ENCODE measurements at regions not wholly inside any gene's neighbourhood (a gene's known extent, or its start where the extent isn't known, plus 50 kb on each side); places are given as distances from the start of the nearest gene placed in this dataset.

DNA sequence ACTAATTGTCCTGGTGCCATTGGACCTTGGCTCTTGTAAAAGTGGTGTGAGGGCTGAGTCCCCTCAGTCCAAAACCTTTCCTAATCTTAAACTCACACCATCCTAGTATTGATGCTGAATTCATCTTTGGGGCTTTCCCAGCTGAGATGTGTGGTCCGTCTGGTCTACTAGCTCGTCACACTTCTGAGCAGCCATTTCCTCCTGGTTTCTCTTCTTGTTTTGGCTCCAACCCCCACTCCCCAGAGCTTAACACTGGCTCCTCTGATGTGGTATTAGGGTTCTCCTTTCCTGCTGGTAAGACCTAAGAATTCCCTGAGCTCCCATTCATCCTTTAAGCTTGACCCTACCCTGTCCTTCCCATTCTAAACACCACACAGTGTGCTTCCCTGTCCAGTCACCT, 900.6 kb downstream of the VRK1 start:
- H3K9ac ChIP-seq = no peak overlapping the region
- CTCF ChIA-PET = no interaction called here
- no peak for DNase-seq
- no peaks in the 10 kb centered on the region for H3K4me1 ChIP-seq (ENCODE audit: control insufficient read depth in 1 of 2, insufficient read depth in 2 of 2, low read depth in 1 of 2, low read length in 1 of 2)
- H3F3A ChIP-seq (replicated peaks; ENCODE audit: insufficient read depth) = no peaks in the 10 kb centered on the region
- H3K9me3 ChIP-seq = no peaks in the 10 kb centered on the region
- H4K20me1 ChIP-seq (ENCODE audit: insufficient read depth) = no peaks in the 10 kb centered on the region
- no peaks in the 10 kb centered on the region for H3K27me3 ChIP-seq (ENCODE audit: insufficient read depth)
- no peak overlapping the region for H3K4me3 ChIP-seq (ENCODE audit: low read depth in 2 of 2, low read length in 1 of 2)
- TF ChIP-seq, protein P1, sequence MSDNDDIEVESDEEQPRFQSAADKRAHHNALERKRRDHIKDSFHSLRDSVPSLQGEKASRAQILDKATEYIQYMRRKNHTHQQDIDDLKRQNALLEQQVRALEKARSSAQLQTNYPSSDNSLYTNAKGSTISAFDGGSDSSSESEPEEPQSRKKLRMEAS (IDR thresholded peaks at IDR 0.05; ENCODE audit: low read depth) = no peak
- TF ChIP-seq NRF1 (IDR thresholded peaks at IDR 0.05; ENCODE audit: low read depth, low read length) (no peak), CHD2 (IDR thresholded peaks at IDR 0.05; ENCODE audit: low read length, partially characterized antibody) (no peak), RXRA (IDR thresholded peaks at IDR 0.05; ENCODE audit: borderline replicate concordance, low read depth) (no peak), GATA2 (CRISPR knock-in tag; IDR thresholded peaks at IDR 0.05) (no peak), ELF1 (IDR thresholded peaks at IDR 0.05) (no peak), EZH2phosphoT487 (IDR thresholded peaks at IDR 0.05; ENCODE audit: borderline replicate concordance, low read depth) (no peak), RAD21 (IDR thresholded peaks at IDR 0.05; ENCODE audit: low read length) (no peak), TCF12 (IDR thresholded peaks at IDR 0.05) (no peak), FOSL2 (IDR thresholded peaks at IDR 0.05; ENCODE audit: borderline replicate concordance, low read depth) (no peak), SMC3 (IDR thresholded peaks at IDR 0.05; ENCODE audit: low read depth, low read length) (no peak)
- TF ChIP-seq, protein P2, sequence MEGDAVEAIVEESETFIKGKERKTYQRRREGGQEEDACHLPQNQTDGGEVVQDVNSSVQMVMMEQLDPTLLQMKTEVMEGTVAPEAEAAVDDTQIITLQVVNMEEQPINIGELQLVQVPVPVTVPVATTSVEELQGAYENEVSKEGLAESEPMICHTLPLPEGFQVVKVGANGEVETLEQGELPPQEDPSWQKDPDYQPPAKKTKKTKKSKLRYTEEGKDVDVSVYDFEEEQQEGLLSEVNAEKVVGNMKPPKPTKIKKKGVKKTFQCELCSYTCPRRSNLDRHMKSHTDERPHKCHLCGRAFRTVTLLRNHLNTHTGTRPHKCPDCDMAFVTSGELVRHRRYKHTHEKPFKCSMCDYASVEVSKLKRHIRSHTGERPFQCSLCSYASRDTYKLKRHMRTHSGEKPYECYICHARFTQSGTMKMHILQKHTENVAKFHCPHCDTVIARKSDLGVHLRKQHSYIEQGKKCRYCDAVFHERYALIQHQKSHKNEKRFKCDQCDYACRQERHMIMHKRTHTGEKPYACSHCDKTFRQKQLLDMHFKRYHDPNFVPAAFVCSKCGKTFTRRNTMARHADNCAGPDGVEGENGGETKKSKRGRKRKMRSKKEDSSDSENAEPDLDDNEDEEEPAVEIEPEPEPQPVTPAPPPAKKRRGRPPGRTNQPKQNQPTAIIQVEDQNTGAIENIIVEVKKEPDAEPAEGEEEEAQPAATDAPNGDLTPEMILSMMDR (IDR thresholded peaks at IDR 0.05) = no peak
- TF ChIP-seq, protein P3, sequence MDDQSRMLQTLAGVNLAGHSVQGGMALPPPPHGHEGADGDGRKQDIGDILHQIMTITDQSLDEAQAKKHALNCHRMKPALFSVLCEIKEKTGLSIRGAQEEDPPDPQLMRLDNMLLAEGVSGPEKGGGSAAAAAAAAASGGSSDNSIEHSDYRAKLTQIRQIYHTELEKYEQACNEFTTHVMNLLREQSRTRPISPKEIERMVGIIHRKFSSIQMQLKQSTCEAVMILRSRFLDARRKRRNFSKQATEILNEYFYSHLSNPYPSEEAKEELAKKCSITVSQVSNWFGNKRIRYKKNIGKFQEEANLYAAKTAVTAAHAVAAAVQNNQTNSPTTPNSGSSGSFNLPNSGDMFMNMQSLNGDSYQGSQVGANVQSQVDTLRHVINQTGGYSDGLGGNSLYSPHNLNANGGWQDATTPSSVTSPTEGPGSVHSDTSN (IDR thresholded peaks at IDR 0.05) = no peak
- TF ChIP-seq, protein P4, sequence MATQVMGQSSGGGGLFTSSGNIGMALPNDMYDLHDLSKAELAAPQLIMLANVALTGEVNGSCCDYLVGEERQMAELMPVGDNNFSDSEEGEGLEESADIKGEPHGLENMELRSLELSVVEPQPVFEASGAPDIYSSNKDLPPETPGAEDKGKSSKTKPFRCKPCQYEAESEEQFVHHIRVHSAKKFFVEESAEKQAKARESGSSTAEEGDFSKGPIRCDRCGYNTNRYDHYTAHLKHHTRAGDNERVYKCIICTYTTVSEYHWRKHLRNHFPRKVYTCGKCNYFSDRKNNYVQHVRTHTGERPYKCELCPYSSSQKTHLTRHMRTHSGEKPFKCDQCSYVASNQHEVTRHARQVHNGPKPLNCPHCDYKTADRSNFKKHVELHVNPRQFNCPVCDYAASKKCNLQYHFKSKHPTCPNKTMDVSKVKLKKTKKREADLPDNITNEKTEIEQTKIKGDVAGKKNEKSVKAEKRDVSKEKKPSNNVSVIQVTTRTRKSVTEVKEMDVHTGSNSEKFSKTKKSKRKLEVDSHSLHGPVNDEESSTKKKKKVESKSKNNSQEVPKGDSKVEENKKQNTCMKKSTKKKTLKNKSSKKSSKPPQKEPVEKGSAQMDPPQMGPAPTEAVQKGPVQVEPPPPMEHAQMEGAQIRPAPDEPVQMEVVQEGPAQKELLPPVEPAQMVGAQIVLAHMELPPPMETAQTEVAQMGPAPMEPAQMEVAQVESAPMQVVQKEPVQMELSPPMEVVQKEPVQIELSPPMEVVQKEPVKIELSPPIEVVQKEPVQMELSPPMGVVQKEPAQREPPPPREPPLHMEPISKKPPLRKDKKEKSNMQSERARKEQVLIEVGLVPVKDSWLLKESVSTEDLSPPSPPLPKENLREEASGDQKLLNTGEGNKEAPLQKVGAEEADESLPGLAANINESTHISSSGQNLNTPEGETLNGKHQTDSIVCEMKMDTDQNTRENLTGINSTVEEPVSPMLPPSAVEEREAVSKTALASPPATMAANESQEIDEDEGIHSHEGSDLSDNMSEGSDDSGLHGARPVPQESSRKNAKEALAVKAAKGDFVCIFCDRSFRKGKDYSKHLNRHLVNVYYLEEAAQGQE (IDR thresholded peaks at IDR 0.05; ENCODE audit: low read depth, low read length) = no peak
- TF ChIP-seq, protein P5, sequence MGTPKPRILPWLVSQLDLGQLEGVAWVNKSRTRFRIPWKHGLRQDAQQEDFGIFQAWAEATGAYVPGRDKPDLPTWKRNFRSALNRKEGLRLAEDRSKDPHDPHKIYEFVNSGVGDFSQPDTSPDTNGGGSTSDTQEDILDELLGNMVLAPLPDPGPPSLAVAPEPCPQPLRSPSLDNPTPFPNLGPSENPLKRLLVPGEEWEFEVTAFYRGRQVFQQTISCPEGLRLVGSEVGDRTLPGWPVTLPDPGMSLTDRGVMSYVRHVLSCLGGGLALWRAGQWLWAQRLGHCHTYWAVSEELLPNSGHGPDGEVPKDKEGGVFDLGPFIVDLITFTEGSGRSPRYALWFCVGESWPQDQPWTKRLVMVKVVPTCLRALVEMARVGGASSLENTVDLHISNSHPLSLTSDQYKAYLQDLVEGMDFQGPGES (IDR thresholded peaks at IDR 0.05; ENCODE audit: low read depth, low read length) = no peak
- TF ChIP-seq, protein P6, sequence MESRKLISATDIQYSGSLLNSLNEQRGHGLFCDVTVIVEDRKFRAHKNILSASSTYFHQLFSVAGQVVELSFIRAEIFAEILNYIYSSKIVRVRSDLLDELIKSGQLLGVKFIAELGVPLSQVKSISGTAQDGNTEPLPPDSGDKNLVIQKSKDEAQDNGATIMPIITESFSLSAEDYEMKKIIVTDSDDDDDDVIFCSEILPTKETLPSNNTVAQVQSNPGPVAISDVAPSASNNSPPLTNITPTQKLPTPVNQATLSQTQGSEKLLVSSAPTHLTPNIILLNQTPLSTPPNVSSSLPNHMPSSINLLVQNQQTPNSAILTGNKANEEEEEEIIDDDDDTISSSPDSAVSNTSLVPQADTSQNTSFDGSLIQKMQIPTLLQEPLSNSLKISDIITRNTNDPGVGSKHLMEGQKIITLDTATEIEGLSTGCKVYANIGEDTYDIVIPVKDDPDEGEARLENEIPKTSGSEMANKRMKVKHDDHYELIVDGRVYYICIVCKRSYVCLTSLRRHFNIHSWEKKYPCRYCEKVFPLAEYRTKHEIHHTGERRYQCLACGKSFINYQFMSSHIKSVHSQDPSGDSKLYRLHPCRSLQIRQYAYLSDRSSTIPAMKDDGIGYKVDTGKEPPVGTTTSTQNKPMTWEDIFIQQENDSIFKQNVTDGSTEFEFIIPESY (IDR thresholded peaks at IDR 0.05; ENCODE audit: borderline replicate concordance, low read depth) = no peak
- no peak overlapping the region for H2AFZ ChIP-seq (ENCODE audit: low read depth)
- H3K9me2 ChIP-seq = no peaks in the 10 kb centered on the region
- H3K79me2 ChIP-seq (ENCODE audit: insufficient read depth) = no peaks in the 10 kb centered on the region
- no peak overlapping the region for H3K27ac ChIP-seq (ENCODE audit: low read depth in 2 of 2, low read length in 1 of 2)
- H3K4me2 ChIP-seq = no peak overlapping the region
- 11% methylated on average over 2 of the region's 2 CpGs for WGBS (ENCODE audit: low lambda C conversion rate)
- H3K36me3 ChIP-seq (replicated peaks in 1 of 2; ENCODE audit: control insufficient read depth in 1 of 2, insufficient read depth in 2 of 2, low read length in 1 of 2) = no peaks in the 10 kb centered on the region
- POLR2A ChIA-PET = no interaction called here

Measured in SK-N-SH (cell line).